ENCODE measurements at regions not wholly inside any gene's neighbourhood (a gene's known extent, or its start where the extent isn't known, plus 50 kb on each side); places are given as distances from the start of the nearest gene placed in this dataset.

DNA sequence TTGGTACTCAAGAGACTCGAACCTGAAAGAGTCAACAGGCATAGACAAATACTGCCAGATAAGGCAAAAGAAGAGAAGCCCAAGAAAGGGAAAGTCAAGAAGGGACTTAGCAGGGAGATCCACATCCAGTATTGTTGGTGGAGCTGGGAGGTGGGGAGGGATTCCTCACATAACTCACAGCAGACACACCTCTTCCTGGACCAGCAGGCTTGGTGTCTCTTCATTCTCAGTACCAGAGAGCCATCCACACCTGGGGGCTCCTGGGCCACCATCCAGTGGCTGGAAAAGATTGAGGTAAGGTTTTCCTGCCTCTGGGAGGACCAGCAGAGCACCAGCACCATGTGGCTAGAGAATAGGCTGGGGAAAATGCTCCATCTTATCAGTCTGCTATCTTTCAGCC, 161.6 kb upstream of the SESN3 start:
- H3K56ac ChIP-seq (replicated peaks; ENCODE audit: insufficient read length, low read depth, low read length): no peak overlapping the region
- no peak overlapping the region for H4K91ac ChIP-seq (replicated peaks; ENCODE audit: insufficient read length, low read length)
- H3K4ac ChIP-seq (replicated peaks; ENCODE audit: insufficient read length, low read depth, low read length): no peak overlapping the region
- POLR2A ChIA-PET (ENCODE audit: partially characterized antibody): no interaction called here
- H2AK5ac ChIP-seq (ENCODE audit: low read depth, low read length): peak overlapping the region; percentile 53; the same call in 1 of the 2 replicates
- H2BK15ac ChIP-seq (ENCODE audit: low read length): no peak overlapping the region
- no peak overlapping the region for H2BK120ac ChIP-seq (replicated peaks; ENCODE audit: low read depth, low read length)
- H4K5ac ChIP-seq (ENCODE audit: insufficient read length, low read depth, low read length): no peak overlapping the region
- H2AFZ ChIP-seq (ENCODE audit: low read length): no peak overlapping the region
- no peaks in the 10 kb centered on the region for H3K79me1 ChIP-seq (ENCODE audit: low read depth, low read length)
- no peaks in the 10 kb centered on the region for H4K20me1 ChIP-seq (replicated peaks in 1 of 2; ENCODE audit: control insufficient read depth in 1 of 2, insufficient read depth in 2 of 2, low read length in 2 of 2)
- no peaks in the 10 kb centered on the region for H3K4me1 ChIP-seq (replicated peaks in 1 of 4; ENCODE audit: control insufficient read depth in 3 of 4, insufficient read depth in 4 of 4, low read length in 3 of 4)
- no peaks in the 10 kb centered on the region for H3K36me3 ChIP-seq (ENCODE audit: control insufficient read depth in 2 of 4, insufficient read depth in 4 of 4, low read length in 3 of 4)
- no peak overlapping the region for H3K4me3 ChIP-seq (ENCODE audit: extremely low read depth in 1 of 4, insufficient read depth in 2 of 4, low read depth in 3 of 4, low read length in 4 of 4)
- no peak overlapping the region for H2BK12ac ChIP-seq (ENCODE audit: low read depth, low read length)
- H3K79me2 ChIP-seq (ENCODE audit: control insufficient read depth in 1 of 2, insufficient read depth in 2 of 2, low read length in 2 of 2): no peaks in the 10 kb centered on the region
- H2BK20ac ChIP-seq (ENCODE audit: low read length): no peak overlapping the region
- WGBS, 2 experiments (ENCODE audit: extremely low coverage in 1 of 2, insufficient coverage in 1 of 2, insufficient read length in 1 of 2, insufficient replicate concordance in 2 of 2, low coverage in 1 of 2, low lambda C conversion rate in 2 of 2, missing lambda C conversion rate in 1 of 2): 94% methylated on average over 1 of the region's 1 CpG; no CpG with 5 or more reads in 1 of the 2 experiments
- H3K27ac ChIP-seq (ENCODE audit: low read depth, low read length): no peak overlapping the region
- no peak overlapping the region for H2BK5ac ChIP-seq (ENCODE audit: low read depth, low read length)
- FAIRE-seq (no peak), DNase-seq (ENCODE audit: low read depth in 1 of 2, low spot score in 2 of 2) (no peak)
- H3K9me3 ChIP-seq (ENCODE audit: insufficient read depth in 2 of 2, low read depth in 1 of 2, low read length in 1 of 2): no peaks in the 10 kb centered on the region
- H3K14ac ChIP-seq (ENCODE audit: insufficient read length): no peak overlapping the region
- CTCF ChIA-PET (ENCODE audit: partially characterized antibody): no interaction called here
- H3K27me3 ChIP-seq (replicated peaks in 1 of 4; ENCODE audit: control insufficient read depth in 3 of 4, extremely low read depth in 1 of 4, insufficient read depth in 3 of 4, low read length in 3 of 4): no peaks in the 10 kb centered on the region
- H3K4me2 ChIP-seq (ENCODE audit: insufficient read depth in 1 of 2, low read depth in 2 of 2, low read length in 2 of 2): no peak overlapping the region
- no peak overlapping the region for H4K8ac ChIP-seq (ENCODE audit: extremely low read depth, insufficient read depth, low read length)
- no peaks in the 10 kb centered on the region for H3K23me2 ChIP-seq (ENCODE audit: low read depth, low read length)
- H3K23ac ChIP-seq (ENCODE audit: insufficient read length): no peak overlapping the region
- no peak overlapping the region for H3K18ac ChIP-seq (ENCODE audit: extremely low read depth, low read length)
- H3K9ac ChIP-seq (replicated peaks in 1 of 4; ENCODE audit: extremely low read depth in 1 of 4, low read depth in 3 of 4, low read length in 3 of 4): no peak overlapping the region
- TF ChIP-seq PHF8 (conservative IDR thresholded peaks at IDR 0.05; ENCODE audit: low read depth, low read length) (no peak), EGR1 (IDR thresholded peaks at IDR 0.05; ENCODE audit: borderline replicate concordance, low read depth, low read length) (no peak), JUND (IDR thresholded peaks at IDR 0.05; ENCODE audit: low read length) (no peak), SIRT6 (IDR thresholded peaks at IDR 0.05; ENCODE audit: low read length) (no peak), CEBPB (IDR thresholded peaks at IDR 0.05; ENCODE audit: low read depth, low read length) (no peak), SUZ12 (IDR thresholded peaks at IDR 0.05; ENCODE audit: low read length) (no peak), CHD1 (IDR thresholded peaks at IDR 0.05; ENCODE audit: low read depth, low read length) (no peak), RFX5 (IDR thresholded peaks at IDR 0.05; ENCODE audit: borderline replicate concordance, low read depth, low read length) (no peak), CHD2 (IDR thresholded peaks at IDR 0.05; ENCODE audit: low read length) (no peak)
- TF ChIP-seq, protein P1, sequence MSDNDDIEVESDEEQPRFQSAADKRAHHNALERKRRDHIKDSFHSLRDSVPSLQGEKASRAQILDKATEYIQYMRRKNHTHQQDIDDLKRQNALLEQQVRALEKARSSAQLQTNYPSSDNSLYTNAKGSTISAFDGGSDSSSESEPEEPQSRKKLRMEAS (IDR thresholded peaks at IDR 0.05): no peak
